Chondrocyte (in vitro differentiated cells): ENCODE measurements at regions not wholly inside any gene's neighbourhood (a gene's known extent, or its start where the extent isn't known, plus 50 kb on each side); places are given as distances from the start of the nearest gene placed in this dataset.

Experiments used
- DNase-seq: peaks from one replicate; pipeline ENCODE4 v3.0.0; 2021; ENCODE audit warnings: mixed read lengths, low spot score
- H3K27ac Mint-ChIP-seq: one replicate; pipeline ENCODE4 v1.8.0; 2021; ENCODE audit warnings: mild to moderate bottlenecking, moderate library complexity, mixed read lengths; ENCODE audit not compliant: unreplicated experiment
- H3K27me3 Mint-ChIP-seq: 2 replicates; pipeline ENCODE4 v1.8.0; 2021; ENCODE audit warnings: low read depth, mixed read lengths
- H3K36me3 Mint-ChIP-seq: 2 replicates; pipeline ENCODE4 v1.8.0; 2021; ENCODE audit warnings: low read depth, mixed read lengths
- H3K4me1 Mint-ChIP-seq: 2 replicates; pipeline ENCODE4 v1.8.0; 2021; ENCODE audit warnings: low read depth, mild to moderate bottlenecking, mixed read lengths
- H3K4me3 Mint-ChIP-seq: one replicate; pipeline ENCODE4 v1.8.0; 2021; ENCODE audit warnings: mild to moderate bottlenecking, moderate library complexity, mixed read lengths; ENCODE audit not compliant: unreplicated experiment
- H3K9me3 Mint-ChIP-seq: 2 replicates; pipeline ENCODE4 v1.8.0; 2021; ENCODE audit warnings: low read depth, mixed read lengths
- TF ChIP-seq, protein P1 (sequence below): fragments of 200-600 bp; sonication (generic); IDR thresholded peaks from 2 replicates; pipeline ENCODE4 v1.5.0; 2021; ENCODE audit warnings: antibody characterized with exemption, mild to moderate bottlenecking, moderate library complexity

DNA sequence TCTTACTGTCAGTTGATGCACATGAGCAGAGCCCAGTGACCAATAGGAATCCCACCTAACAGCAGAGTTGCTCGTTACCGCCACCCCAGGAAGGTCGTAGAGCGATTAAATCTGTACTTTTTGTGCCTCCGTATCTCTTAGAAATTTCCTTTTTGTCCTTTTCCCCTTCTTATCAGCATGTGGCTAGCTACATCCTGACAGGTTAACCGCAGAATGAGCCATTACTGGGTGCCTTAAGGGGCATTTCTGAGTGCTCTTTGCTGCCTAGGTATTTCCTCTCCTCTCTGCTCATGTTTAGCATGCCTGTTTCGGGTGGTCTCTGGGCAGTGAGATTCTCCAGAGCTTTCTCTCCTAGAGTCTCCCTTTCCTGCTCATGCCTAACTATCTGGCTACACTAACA lies 530.5 kb downstream of the FAM133A start:
- H3K36me3 Mint-ChIP-seq: no peaks in the 10 kb centered on the region

GRCh38 chrX:94216738-94217137 lies 542.7 kb downstream of the FAM133A start:
- DNase-seq: no peak
- Mint-ChIP-seq H3K9me3 (no peaks in the 10 kb centered on the region), H3K27ac (no peak overlapping the region), H3K36me3 (no peaks in the 10 kb centered on the region), H3K4me3 (no peak overlapping the region), H3K27me3 (no peaks in the 10 kb centered on the region), H3K4me1 (no peaks in the 10 kb centered on the region)
- TF ChIP-seq, protein P1, sequence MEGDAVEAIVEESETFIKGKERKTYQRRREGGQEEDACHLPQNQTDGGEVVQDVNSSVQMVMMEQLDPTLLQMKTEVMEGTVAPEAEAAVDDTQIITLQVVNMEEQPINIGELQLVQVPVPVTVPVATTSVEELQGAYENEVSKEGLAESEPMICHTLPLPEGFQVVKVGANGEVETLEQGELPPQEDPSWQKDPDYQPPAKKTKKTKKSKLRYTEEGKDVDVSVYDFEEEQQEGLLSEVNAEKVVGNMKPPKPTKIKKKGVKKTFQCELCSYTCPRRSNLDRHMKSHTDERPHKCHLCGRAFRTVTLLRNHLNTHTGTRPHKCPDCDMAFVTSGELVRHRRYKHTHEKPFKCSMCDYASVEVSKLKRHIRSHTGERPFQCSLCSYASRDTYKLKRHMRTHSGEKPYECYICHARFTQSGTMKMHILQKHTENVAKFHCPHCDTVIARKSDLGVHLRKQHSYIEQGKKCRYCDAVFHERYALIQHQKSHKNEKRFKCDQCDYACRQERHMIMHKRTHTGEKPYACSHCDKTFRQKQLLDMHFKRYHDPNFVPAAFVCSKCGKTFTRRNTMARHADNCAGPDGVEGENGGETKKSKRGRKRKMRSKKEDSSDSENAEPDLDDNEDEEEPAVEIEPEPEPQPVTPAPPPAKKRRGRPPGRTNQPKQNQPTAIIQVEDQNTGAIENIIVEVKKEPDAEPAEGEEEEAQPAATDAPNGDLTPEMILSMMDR: no peak

More for the DNA sequence above, 530.5 kb downstream of the FAM133A start:
- DNase-seq: no peak
- Mint-ChIP-seq H3K4me3 (no peak overlapping the region), H3K27ac (no peak overlapping the region), H3K27me3 (no peaks in the 10 kb centered on the region), H3K9me3 (no peaks in the 10 kb centered on the region), H3K4me1 (no peaks in the 10 kb centered on the region)
- TF ChIP-seq, protein P1: no peak

- Mint-ChIP-seq H3K27me3 (no peaks in the 10 kb centered on the region), H3K4me1 (no peaks in the 10 kb centered on the region), H3K27ac (no peak overlapping the region), H3K36me3 (no peaks in the 10 kb centered on the region), H3K9me3 (no peaks in the 10 kb centered on the region), H3K4me3 (no peak overlapping the region)
- no peak for DNase-seq
- TF ChIP-seq, protein P1: no peak
Measured at GRCh38 chrX:94252211-94252610, 578.2 kb downstream of the FAM133A start.

GRCh38 chrX:94256396-94256795 lies 582.4 kb downstream of the FAM133A start:
- no peaks in the 10 kb centered on the region for H3K36me3 Mint-ChIP-seq

DNA sequence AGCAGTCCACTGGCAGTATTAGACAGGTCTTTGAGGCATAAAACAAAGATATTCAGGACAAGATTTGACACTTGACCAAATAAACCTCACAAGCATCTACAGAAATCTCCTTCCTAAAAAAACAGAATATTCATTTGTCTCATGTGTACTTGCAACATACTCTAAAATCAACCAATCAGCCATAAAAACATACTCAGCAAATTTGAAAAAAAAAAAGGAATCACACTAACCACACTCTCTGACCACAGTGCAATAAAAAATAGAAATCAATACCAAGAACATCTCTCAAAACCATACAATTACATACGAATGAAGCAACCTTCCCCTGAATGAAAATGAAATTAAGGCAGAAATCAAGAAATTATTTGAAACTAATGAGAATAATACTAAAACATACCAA lies 591.3 kb downstream of the FAM133A start:
- H3K4me3 Mint-ChIP-seq: no peak overlapping the region
- no peaks in the 10 kb centered on the region for H3K27me3 Mint-ChIP-seq
- peaks cover 32% of the 10 kb centered on the region for H3K9me3 Mint-ChIP-seq
- no peak overlapping the region for H3K27ac Mint-ChIP-seq
- no peaks in the 10 kb centered on the region for H3K4me1 Mint-ChIP-seq
- no peak for DNase-seq
- TF ChIP-seq, protein P1: no peak
- H3K36me3 Mint-ChIP-seq: no peaks in the 10 kb centered on the region

More at GRCh38 chrX:94256396-94256795, 582.4 kb downstream of the FAM133A start:
- Mint-ChIP-seq H3K4me1 (no peaks in the 10 kb centered on the region), H3K4me3 (no peak overlapping the region), H3K9me3 (peaks cover 24% of the 10 kb centered on the region), H3K27ac (no peak overlapping the region), H3K27me3 (no peaks in the 10 kb centered on the region)
- DNase-seq: no peak
- TF ChIP-seq, protein P1: no peak
